ENCODE measurements at regions not wholly inside any gene's neighbourhood (a gene's known extent, or its start where the extent isn't known, plus 50 kb on each side); places are given as distances from the start of the nearest gene placed in this dataset.

DNA sequence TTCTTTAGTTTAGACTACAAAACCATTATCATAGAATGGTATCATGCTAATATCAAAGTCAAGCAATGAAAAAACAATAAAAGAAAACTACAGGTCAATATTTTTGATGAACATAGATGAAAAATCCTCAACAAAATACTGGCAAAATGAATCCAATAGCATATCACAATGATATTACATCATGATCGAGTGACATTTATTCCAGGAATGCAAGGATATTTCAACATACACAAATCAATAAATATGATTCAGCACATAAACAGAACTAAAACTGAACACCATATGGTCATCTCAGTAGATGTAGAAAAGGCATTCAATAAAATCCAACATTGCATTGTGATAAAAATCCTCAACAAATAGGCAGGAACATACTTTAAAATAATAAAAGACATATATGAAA is 1657.7 kb downstream of the KCNT2 start:
- H3K27ac ChIP-seq, result no peak overlapping the region
- DNase-seq (no peak), ATAC-seq (no peak)
- intact Hi-C loops (cut with DNase I; ENCODE audit: low total_unique reads) (no loop called here), in situ Hi-C loops (cut with MboI; ENCODE audit: low sequenced_read_pairs in 4 of 4) (no loop called here)
- H3K36me3 ChIP-seq, result no peaks in the 10 kb centered on the region
- H3K27me3 ChIP-seq, result no peaks in the 10 kb centered on the region
- H3K4me3 ChIP-seq, result no peak overlapping the region
- no peaks in the 10 kb centered on the region for H3K9me3 ChIP-seq
- H3K4me1 ChIP-seq, result no peaks in the 10 kb centered on the region
- TF ChIP-seq, protein P1, sequence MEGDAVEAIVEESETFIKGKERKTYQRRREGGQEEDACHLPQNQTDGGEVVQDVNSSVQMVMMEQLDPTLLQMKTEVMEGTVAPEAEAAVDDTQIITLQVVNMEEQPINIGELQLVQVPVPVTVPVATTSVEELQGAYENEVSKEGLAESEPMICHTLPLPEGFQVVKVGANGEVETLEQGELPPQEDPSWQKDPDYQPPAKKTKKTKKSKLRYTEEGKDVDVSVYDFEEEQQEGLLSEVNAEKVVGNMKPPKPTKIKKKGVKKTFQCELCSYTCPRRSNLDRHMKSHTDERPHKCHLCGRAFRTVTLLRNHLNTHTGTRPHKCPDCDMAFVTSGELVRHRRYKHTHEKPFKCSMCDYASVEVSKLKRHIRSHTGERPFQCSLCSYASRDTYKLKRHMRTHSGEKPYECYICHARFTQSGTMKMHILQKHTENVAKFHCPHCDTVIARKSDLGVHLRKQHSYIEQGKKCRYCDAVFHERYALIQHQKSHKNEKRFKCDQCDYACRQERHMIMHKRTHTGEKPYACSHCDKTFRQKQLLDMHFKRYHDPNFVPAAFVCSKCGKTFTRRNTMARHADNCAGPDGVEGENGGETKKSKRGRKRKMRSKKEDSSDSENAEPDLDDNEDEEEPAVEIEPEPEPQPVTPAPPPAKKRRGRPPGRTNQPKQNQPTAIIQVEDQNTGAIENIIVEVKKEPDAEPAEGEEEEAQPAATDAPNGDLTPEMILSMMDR (IDR thresholded peaks at IDR 0.05 in 4 of 5, conservative IDR thresholded peaks at IDR 0.05 in 1 of 5), result no peak
- TF ChIP-seq POLR2A (IDR thresholded peaks at IDR 0.05), result no peak

DNA sequence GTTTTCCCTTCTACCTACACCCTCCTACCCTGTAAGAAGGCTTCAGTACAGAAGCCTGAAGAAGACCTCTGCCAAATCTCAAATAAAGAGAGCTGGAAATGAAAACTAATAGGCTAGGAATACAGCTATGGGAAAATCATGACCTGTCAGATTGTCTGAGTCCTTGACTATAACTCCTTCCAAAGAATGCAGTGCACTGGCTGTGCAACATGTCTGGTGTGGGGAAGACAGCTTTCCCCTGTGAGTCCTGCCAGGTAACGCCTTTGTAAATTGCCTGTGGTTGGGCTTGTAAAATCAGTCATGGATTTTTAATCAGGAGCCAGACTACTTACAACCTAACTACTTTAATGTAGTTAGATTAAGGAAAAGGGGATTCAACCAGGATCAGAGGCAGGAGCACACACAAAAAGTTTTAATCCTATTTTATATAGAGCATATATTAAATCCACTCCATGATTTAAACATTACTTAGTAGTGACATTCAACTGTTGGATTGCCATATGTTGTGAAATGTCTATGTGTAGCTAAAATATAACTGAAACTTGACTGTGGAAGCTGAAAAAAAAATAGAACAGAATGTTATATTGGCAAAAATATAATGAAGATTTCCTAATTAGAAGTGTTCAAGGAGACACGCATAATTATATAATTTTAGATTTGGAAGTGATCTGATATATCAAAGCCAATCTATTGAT is 1667.8 kb downstream of the KCNT2 start:
- in situ Hi-C loops (cut with MboI; ENCODE audit: low sequenced_read_pairs in 4 of 4) (no loop called here), intact Hi-C loops (cut with DNase I; ENCODE audit: low total_unique reads) (no loop called here)
- TF ChIP-seq, protein P1 (IDR thresholded peaks at IDR 0.05 in 4 of 5, conservative IDR thresholded peaks at IDR 0.05 in 1 of 5), result no peak
- no peak for TF ChIP-seq POLR2A (IDR thresholded peaks at IDR 0.05)
- no peak for DNase-seq
- no peaks in the 10 kb centered on the region for H3K27me3 ChIP-seq
- H3K9me3 ChIP-seq, result no peaks in the 10 kb centered on the region
- H3K4me1 ChIP-seq, result no peaks in the 10 kb centered on the region
- no peaks in the 10 kb centered on the region for H3K36me3 ChIP-seq
- no peak for ATAC-seq
- H3K27ac ChIP-seq, result no peak overlapping the region
- H3K4me3 ChIP-seq, result no peak overlapping the region

GRCh38 chr1:194935864-194936263 is 1672.4 kb downstream of the KCNT2 start:
- intact Hi-C loops (cut with DNase I; ENCODE audit: low total_unique reads), result no loop called here

DNA sequence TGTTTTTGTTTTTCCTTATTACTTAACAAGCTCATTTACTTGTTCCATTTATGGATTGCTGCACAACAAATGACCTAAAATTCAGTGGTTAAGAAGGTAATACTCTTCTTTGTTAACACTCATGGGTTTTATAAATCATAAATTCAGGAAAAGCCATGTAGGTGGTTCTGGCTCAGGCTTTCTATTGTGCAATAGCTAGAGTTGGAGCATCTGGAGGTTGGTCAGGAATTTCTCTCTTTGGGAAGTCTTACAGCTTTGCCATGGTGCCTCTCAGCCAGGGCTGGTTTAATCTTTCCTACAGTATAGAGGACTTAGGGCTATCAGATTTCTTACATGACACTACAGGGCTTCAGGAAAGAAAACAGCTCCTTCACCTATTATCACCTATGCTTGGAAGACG is 1677.1 kb downstream of the KCNT2 start:
- no peaks in the 10 kb centered on the region for H3K27me3 ChIP-seq
- no peak overlapping the region for H3K4me3 ChIP-seq
- no peak for TF ChIP-seq POLR2A (IDR thresholded peaks at IDR 0.05)
- TF ChIP-seq, protein P1 (IDR thresholded peaks at IDR 0.05 in 4 of 5, conservative IDR thresholded peaks at IDR 0.05 in 1 of 5), result no peak
- no peak for DNase-seq
- H3K27ac ChIP-seq, result no peak overlapping the region
- H3K4me1 ChIP-seq, result no peaks in the 10 kb centered on the region
- in situ Hi-C loops (cut with MboI; ENCODE audit: low sequenced_read_pairs in 4 of 4), result no loop called here
- no peak for ATAC-seq
- no peaks in the 10 kb centered on the region for H3K9me3 ChIP-seq
- intact Hi-C loops (cut with DNase I; ENCODE audit: low total_unique reads), result no loop called here
- H3K36me3 ChIP-seq, result no peaks in the 10 kb centered on the region

More at GRCh38 chr1:194935864-194936263, 1672.4 kb downstream of the KCNT2 start:
- no peak for DNase-seq
- ATAC-seq, result no peak
- no peak overlapping the region for H3K4me3 ChIP-seq
- no peaks in the 10 kb centered on the region for H3K36me3 ChIP-seq
- in situ Hi-C loops (cut with MboI; ENCODE audit: low sequenced_read_pairs in 4 of 4), result no loop called here
- no peak overlapping the region for H3K27ac ChIP-seq
- H3K27me3 ChIP-seq, result no peaks in the 10 kb centered on the region
- no peak for TF ChIP-seq POLR2A (IDR thresholded peaks at IDR 0.05)
- TF ChIP-seq, protein P1 (IDR thresholded peaks at IDR 0.05 in 4 of 5, conservative IDR thresholded peaks at IDR 0.05 in 1 of 5), result no peak
- no peaks in the 10 kb centered on the region for H3K4me1 ChIP-seq
- H3K9me3 ChIP-seq, result no peaks in the 10 kb centered on the region

DNA sequence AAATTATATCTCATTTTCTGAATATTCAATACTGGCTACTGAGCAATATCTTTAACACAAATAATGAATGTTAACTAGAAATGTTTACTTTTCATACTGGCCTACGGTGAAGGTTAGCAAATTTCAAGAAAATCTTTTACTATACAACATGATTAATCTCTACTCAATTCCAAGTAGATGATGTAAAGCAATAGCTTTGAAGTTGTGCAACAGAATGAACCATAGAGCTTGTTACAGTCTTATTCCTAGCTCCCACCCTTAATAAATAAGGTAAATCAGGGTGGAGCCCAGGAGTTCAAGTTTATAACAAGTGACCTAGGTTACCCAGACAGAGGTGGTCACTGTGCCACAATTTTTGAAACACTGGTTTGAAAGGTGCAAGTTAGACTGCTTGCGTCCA is 1678.1 kb downstream of the KCNT2 start:
- in situ Hi-C loops (cut with MboI; ENCODE audit: low sequenced_read_pairs in 4 of 4) (no loop called here), intact Hi-C loops (cut with DNase I; ENCODE audit: low total_unique reads) (no loop called here)
- no peak for TF ChIP-seq POLR2A (IDR thresholded peaks at IDR 0.05)
- TF ChIP-seq, protein P1 (IDR thresholded peaks at IDR 0.05 in 4 of 5, conservative IDR thresholded peaks at IDR 0.05 in 1 of 5), result no peak
- H3K27ac ChIP-seq, result no peak overlapping the region
- no peaks in the 10 kb centered on the region for H3K36me3 ChIP-seq
- H3K27me3 ChIP-seq, result no peaks in the 10 kb centered on the region
- no peaks in the 10 kb centered on the region for H3K9me3 ChIP-seq
- ATAC-seq (no peak), DNase-seq (no peak)
- H3K4me1 ChIP-seq, result no peaks in the 10 kb centered on the region
- H3K4me3 ChIP-seq, result no peak overlapping the region
